OCI-LY7 (cell line): ENCODE measurements at regions not wholly inside any gene's neighbourhood (a gene's known extent, or its start where the extent isn't known, plus 50 kb on each side); places are given as distances from the start of the nearest gene placed in this dataset.

Experiments used
- EZH2phosphoT487 ChIP-seq: fragments of 200-600 bp; sonication (generic); IDR thresholded peaks from 2 replicates; pipeline ENCODE4 v1.6.1; 2018; ENCODE audit warnings: low read depth, borderline replicate concordance, mild to moderate bottlenecking, mixed run types, antibody characterized with exemption, low read length, moderate library complexity, mixed read lengths
- TF ChIP-seq, protein P1 (sequence below): fragments of 200-600 bp; sonication (generic); conservative IDR thresholded peaks from 2 replicates; pipeline ENCODE4 v1.5.1; 2014; ENCODE audit warnings: mild to moderate bottlenecking, antibody characterized with exemption, low read length, moderate library complexity, mixed read lengths

- TF ChIP-seq, protein P1, sequence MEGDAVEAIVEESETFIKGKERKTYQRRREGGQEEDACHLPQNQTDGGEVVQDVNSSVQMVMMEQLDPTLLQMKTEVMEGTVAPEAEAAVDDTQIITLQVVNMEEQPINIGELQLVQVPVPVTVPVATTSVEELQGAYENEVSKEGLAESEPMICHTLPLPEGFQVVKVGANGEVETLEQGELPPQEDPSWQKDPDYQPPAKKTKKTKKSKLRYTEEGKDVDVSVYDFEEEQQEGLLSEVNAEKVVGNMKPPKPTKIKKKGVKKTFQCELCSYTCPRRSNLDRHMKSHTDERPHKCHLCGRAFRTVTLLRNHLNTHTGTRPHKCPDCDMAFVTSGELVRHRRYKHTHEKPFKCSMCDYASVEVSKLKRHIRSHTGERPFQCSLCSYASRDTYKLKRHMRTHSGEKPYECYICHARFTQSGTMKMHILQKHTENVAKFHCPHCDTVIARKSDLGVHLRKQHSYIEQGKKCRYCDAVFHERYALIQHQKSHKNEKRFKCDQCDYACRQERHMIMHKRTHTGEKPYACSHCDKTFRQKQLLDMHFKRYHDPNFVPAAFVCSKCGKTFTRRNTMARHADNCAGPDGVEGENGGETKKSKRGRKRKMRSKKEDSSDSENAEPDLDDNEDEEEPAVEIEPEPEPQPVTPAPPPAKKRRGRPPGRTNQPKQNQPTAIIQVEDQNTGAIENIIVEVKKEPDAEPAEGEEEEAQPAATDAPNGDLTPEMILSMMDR, result no peak
- TF ChIP-seq EZH2phosphoT487, result no peak
Observed at GRCh38 chr2:52918551-52918950, 849.1 kb upstream of the CHAC2 start.
